ENCODE measurements at regions not wholly inside any gene's neighbourhood (a gene's known extent, or its start where the extent isn't known, plus 50 kb on each side); places are given as distances from the start of the nearest gene placed in this dataset.

- Histone ChIP-seq H3K9ac (ENCODE audit: low read length) (no peak overlapping the region), H3K27ac (ENCODE audit: low read depth, low read length) (no peak overlapping the region), H3K23ac (ENCODE audit: low read length) (no peak overlapping the region), H3K4me1 (ENCODE audit: control insufficient read depth, low read depth, low read length) (no peaks in the 10 kb centered on the region), H3K79me2 (ENCODE audit: control insufficient read depth, insufficient read depth, low read length) (no peaks in the 10 kb centered on the region), H2BK120ac (ENCODE audit: low read depth, low read length) (no peak overlapping the region), H3K4ac (ENCODE audit: low read depth, low read length) (no peak overlapping the region), H3K18ac (ENCODE audit: low read length) (no peak overlapping the region), H4K5ac (ENCODE audit: low read length) (no peak overlapping the region), H3K27me3 (ENCODE audit: insufficient read depth, low read length, poor library complexity) (no peaks in the 10 kb centered on the region), H3K79me1 (ENCODE audit: low read length) (no peaks in the 10 kb centered on the region), H2BK15ac (replicated peaks; ENCODE audit: low read depth) (no peak overlapping the region), H3K4me2 (ENCODE audit: low read length) (no peak overlapping the region), H4K8ac (ENCODE audit: low read depth, low read length) (no peak overlapping the region), H2AK5ac (ENCODE audit: low read length) (no peak overlapping the region), H3K36me3 (ENCODE audit: control insufficient read depth, insufficient read depth, low read length) (no peaks in the 10 kb centered on the region), H3K4me3 (ENCODE audit: low read length) (no peak overlapping the region), H2BK5ac (ENCODE audit: low read length) (no peak overlapping the region), H3K56ac (ENCODE audit: low read length) (no peak overlapping the region)
- DNase-seq = no peak
- no CpG with 5 or more reads among the region's 23 CpGs for WGBS (ENCODE audit: extremely low coverage, insufficient coverage, low lambda C conversion rate)
Observed at GRCh38 chr22:27237080-27237741, 564.3 kb downstream of the MN1 start.

GRCh38 chr22:27238935-27239510 lies 562.5 kb downstream of the MN1 start:
- H3K79me1 ChIP-seq (ENCODE audit: low read length) = no peaks in the 10 kb centered on the region
- H3K9ac ChIP-seq (ENCODE audit: low read length) = no peak overlapping the region
- H3K23ac ChIP-seq (ENCODE audit: low read length) = no peak overlapping the region
- no peak overlapping the region for H3K4me2 ChIP-seq (ENCODE audit: low read length)
- no peak overlapping the region for H2BK5ac ChIP-seq (ENCODE audit: low read length)
- no peaks in the 10 kb centered on the region for H3K79me2 ChIP-seq (ENCODE audit: control insufficient read depth, insufficient read depth, low read length)
- H3K4me1 ChIP-seq (ENCODE audit: control insufficient read depth, low read depth, low read length) = no peaks in the 10 kb centered on the region
- no peak overlapping the region for H3K4ac ChIP-seq (ENCODE audit: low read depth, low read length)
- no peak overlapping the region for H3K4me3 ChIP-seq (ENCODE audit: low read length)
- DNase-seq = peak; percentile 38
- no CpG with 5 or more reads among the region's 10 CpGs for WGBS (ENCODE audit: extremely low coverage, insufficient coverage, low lambda C conversion rate)
- no peaks in the 10 kb centered on the region for H3K36me3 ChIP-seq (ENCODE audit: control insufficient read depth, insufficient read depth, low read length)
- H4K5ac ChIP-seq (ENCODE audit: low read length) = no peak overlapping the region
- H2AK5ac ChIP-seq (ENCODE audit: low read length) = no peak overlapping the region
- H3K27me3 ChIP-seq (ENCODE audit: insufficient read depth, low read length, poor library complexity) = no peaks in the 10 kb centered on the region
- no peak overlapping the region for H2BK120ac ChIP-seq (ENCODE audit: low read depth, low read length)
- H2BK15ac ChIP-seq (replicated peaks; ENCODE audit: low read depth) = no peak overlapping the region
- H3K18ac ChIP-seq (ENCODE audit: low read length) = no peak overlapping the region
- no peak overlapping the region for H3K27ac ChIP-seq (ENCODE audit: low read depth, low read length)
- H3K56ac ChIP-seq (ENCODE audit: low read length) = no peak overlapping the region
- no peak overlapping the region for H4K8ac ChIP-seq (ENCODE audit: low read depth, low read length)

DNA sequence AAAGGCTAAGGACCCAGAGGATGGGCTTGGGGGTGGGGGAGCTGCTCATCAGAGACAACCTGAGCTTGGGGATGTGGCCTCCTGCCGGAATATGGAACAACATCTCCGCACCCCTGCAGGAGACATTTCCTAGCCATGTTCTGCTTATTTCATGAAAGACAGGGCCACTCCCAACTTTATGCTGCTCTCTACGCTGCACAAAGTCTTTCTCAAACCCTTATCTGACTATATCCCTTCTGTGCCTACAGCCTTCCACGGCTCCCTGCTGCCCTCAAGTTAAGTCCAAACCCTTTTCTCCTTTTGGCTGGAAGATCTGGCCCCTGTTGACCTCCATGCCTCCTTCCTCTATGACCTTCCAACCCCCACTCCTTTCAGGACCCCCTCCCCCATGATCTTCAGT lies 562.0 kb downstream of the MN1 start:
- Histone ChIP-seq H3K18ac (ENCODE audit: low read length) (no peak overlapping the region), H3K9ac (ENCODE audit: low read length) (no peak overlapping the region), H3K27ac (ENCODE audit: low read depth, low read length) (no peak overlapping the region), H3K4me2 (ENCODE audit: low read length) (no peak overlapping the region), H3K79me2 (ENCODE audit: control insufficient read depth, insufficient read depth, low read length) (no peaks in the 10 kb centered on the region), H3K56ac (ENCODE audit: low read length) (no peak overlapping the region), H3K27me3 (ENCODE audit: insufficient read depth, low read length, poor library complexity) (no peaks in the 10 kb centered on the region), H4K8ac (ENCODE audit: low read depth, low read length) (no peak overlapping the region), H2BK15ac (replicated peaks; ENCODE audit: low read depth) (no peak overlapping the region), H3K4ac (ENCODE audit: low read depth, low read length) (no peak overlapping the region), H3K36me3 (ENCODE audit: control insufficient read depth, insufficient read depth, low read length) (no peaks in the 10 kb centered on the region), H4K5ac (ENCODE audit: low read length) (no peak overlapping the region), H2BK5ac (ENCODE audit: low read length) (no peak overlapping the region), H2BK120ac (ENCODE audit: low read depth, low read length) (no peak overlapping the region), H3K23ac (ENCODE audit: low read length) (no peak overlapping the region), H2AK5ac (ENCODE audit: low read length) (no peak overlapping the region), H3K4me1 (ENCODE audit: control insufficient read depth, low read depth, low read length) (no peaks in the 10 kb centered on the region), H3K4me3 (ENCODE audit: low read length) (no peak overlapping the region), H3K79me1 (ENCODE audit: low read length) (no peaks in the 10 kb centered on the region)
- no CpG with 5 or more reads among the region's 4 CpGs for WGBS (ENCODE audit: extremely low coverage, insufficient coverage, low lambda C conversion rate)
- DNase-seq = no peak

GRCh38 chr22:27240298-27241075 lies 561.1 kb downstream of the MN1 start:
- H2BK15ac ChIP-seq (replicated peaks; ENCODE audit: low read depth) = no peak overlapping the region
- H3K18ac ChIP-seq (ENCODE audit: low read length) = no peak overlapping the region
- H2AK5ac ChIP-seq (ENCODE audit: low read length) = no peak overlapping the region
- no peak overlapping the region for H3K4me3 ChIP-seq (ENCODE audit: low read length)
- no peak overlapping the region for H3K4ac ChIP-seq (ENCODE audit: low read depth, low read length)
- H3K36me3 ChIP-seq (ENCODE audit: control insufficient read depth, insufficient read depth, low read length) = no peaks in the 10 kb centered on the region
- no peaks in the 10 kb centered on the region for H3K4me1 ChIP-seq (ENCODE audit: control insufficient read depth, low read depth, low read length)
- no peaks in the 10 kb centered on the region for H3K27me3 ChIP-seq (ENCODE audit: insufficient read depth, low read length, poor library complexity)
- no peaks in the 10 kb centered on the region for H3K79me2 ChIP-seq (ENCODE audit: control insufficient read depth, insufficient read depth, low read length)
- H3K4me2 ChIP-seq (ENCODE audit: low read length) = no peak overlapping the region
- no peak overlapping the region for H4K5ac ChIP-seq (ENCODE audit: low read length)
- no peak overlapping the region for H2BK5ac ChIP-seq (ENCODE audit: low read length)
- DNase-seq = no peak
- no peak overlapping the region for H4K8ac ChIP-seq (ENCODE audit: low read depth, low read length)
- no peak overlapping the region for H2BK120ac ChIP-seq (ENCODE audit: low read depth, low read length)
- no CpG with 5 or more reads among the region's 5 CpGs for WGBS (ENCODE audit: extremely low coverage, insufficient coverage, low lambda C conversion rate)
- H3K23ac ChIP-seq (ENCODE audit: low read length) = no peak overlapping the region
- H3K56ac ChIP-seq (ENCODE audit: low read length) = no peak overlapping the region
- H3K27ac ChIP-seq (ENCODE audit: low read depth, low read length) = no peak overlapping the region
- H3K9ac ChIP-seq (ENCODE audit: low read length) = no peak overlapping the region
- no peaks in the 10 kb centered on the region for H3K79me1 ChIP-seq (ENCODE audit: low read length)

DNA sequence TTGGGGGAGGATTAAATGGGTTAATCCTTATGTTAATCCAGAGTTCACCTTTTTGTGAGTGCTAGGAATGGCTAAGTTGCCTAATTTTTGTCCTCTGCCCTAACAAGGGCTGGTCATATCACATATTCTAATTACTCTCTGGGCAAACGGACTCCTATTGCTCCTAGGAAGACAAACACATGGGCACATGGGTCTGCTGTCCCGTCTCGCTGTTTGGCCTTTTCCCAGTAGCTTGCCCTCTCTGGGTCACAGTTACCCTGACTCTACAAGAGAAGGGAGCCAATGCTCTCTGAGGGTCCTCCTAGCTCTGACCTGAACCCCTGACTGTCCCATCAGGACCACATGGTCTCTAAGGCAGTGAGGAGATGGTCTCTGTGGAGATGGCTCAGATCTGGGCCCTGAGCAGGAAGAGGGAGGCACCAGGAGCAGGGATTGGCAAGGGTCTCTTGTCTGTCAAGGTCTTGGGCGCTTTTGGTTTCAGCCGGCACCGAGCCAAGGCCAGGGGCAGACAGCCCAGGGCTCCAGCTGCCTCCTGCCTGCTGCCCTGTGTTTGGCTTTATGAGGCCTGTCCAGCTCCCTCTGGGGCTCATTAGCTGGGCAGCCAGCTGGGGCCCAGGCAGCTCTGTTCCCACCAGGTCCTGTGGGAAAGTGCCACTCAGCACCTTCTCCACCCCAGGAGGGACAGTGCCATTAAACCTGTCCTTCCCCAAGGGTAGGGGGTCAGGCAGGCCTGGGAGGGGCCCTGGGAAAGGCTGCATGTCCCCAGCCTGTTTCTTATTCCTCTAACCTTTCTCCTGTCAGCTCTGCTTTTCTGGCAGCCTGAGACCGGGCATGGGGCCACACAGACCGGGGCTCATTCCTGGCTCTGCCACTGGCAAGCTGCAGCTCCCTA lies 559.9 kb downstream of the MN1 start:
- H3K27ac ChIP-seq (ENCODE audit: low read depth, low read length) = no peak overlapping the region

More for the DNA sequence above, 559.9 kb downstream of the MN1 start:
- H3K56ac ChIP-seq (ENCODE audit: low read length) = no peak overlapping the region
- H4K5ac ChIP-seq (ENCODE audit: low read length) = no peak overlapping the region
- WGBS (ENCODE audit: extremely low coverage, insufficient coverage, low lambda C conversion rate) = no CpG with 5 or more reads among the region's 8 CpGs
- H3K79me1 ChIP-seq (ENCODE audit: low read length) = no peaks in the 10 kb centered on the region
- H2BK120ac ChIP-seq (ENCODE audit: low read depth, low read length) = no peak overlapping the region
- no peak overlapping the region for H4K8ac ChIP-seq (ENCODE audit: low read depth, low read length)
- H3K4me2 ChIP-seq (ENCODE audit: low read length) = no peak overlapping the region
- no peak overlapping the region for H3K4me3 ChIP-seq (ENCODE audit: low read length)
- H3K36me3 ChIP-seq (ENCODE audit: control insufficient read depth, insufficient read depth, low read length) = no peaks in the 10 kb centered on the region
- no peaks in the 10 kb centered on the region for H3K27me3 ChIP-seq (ENCODE audit: insufficient read depth, low read length, poor library complexity)
- no peak overlapping the region for H3K23ac ChIP-seq (ENCODE audit: low read length)
- DNase-seq = no peak
- H3K4me1 ChIP-seq (ENCODE audit: control insufficient read depth, low read depth, low read length) = no peaks in the 10 kb centered on the region
- H2BK5ac ChIP-seq (ENCODE audit: low read length) = no peak overlapping the region
- H3K18ac ChIP-seq (ENCODE audit: low read length) = no peak overlapping the region
- no peak overlapping the region for H2BK15ac ChIP-seq (replicated peaks; ENCODE audit: low read depth)
- H3K4ac ChIP-seq (ENCODE audit: low read depth, low read length) = no peak overlapping the region
- no peak overlapping the region for H3K9ac ChIP-seq (ENCODE audit: low read length)
- H3K79me2 ChIP-seq (ENCODE audit: control insufficient read depth, insufficient read depth, low read length) = no peaks in the 10 kb centered on the region
- no peak overlapping the region for H2AK5ac ChIP-seq (ENCODE audit: low read length)

All from mesendoderm (in vitro differentiated cells).